ENCODE measurements at regions not wholly inside any gene's neighbourhood (a gene's known extent, or its start where the extent isn't known, plus 50 kb on each side); places are given as distances from the start of the nearest gene placed in this dataset.

GRCh38 chr2:66865161-66865560 is 430.2 kb downstream of the MEIS1 start:
- DNase-seq (no peak), ATAC-seq (no peak)
- intact Hi-C loops (cut with DNase I; ENCODE audit: low total_unique reads) (no loop called here), in situ Hi-C loops (cut with MboI; ENCODE audit: low sequenced_read_pairs in 4 of 4) (no loop called here)
- no peak overlapping the region for H3K4me3 ChIP-seq
- H3K27ac ChIP-seq = no peak overlapping the region
- H3K9me3 ChIP-seq = no peaks in the 10 kb centered on the region
- TF ChIP-seq, protein P1, sequence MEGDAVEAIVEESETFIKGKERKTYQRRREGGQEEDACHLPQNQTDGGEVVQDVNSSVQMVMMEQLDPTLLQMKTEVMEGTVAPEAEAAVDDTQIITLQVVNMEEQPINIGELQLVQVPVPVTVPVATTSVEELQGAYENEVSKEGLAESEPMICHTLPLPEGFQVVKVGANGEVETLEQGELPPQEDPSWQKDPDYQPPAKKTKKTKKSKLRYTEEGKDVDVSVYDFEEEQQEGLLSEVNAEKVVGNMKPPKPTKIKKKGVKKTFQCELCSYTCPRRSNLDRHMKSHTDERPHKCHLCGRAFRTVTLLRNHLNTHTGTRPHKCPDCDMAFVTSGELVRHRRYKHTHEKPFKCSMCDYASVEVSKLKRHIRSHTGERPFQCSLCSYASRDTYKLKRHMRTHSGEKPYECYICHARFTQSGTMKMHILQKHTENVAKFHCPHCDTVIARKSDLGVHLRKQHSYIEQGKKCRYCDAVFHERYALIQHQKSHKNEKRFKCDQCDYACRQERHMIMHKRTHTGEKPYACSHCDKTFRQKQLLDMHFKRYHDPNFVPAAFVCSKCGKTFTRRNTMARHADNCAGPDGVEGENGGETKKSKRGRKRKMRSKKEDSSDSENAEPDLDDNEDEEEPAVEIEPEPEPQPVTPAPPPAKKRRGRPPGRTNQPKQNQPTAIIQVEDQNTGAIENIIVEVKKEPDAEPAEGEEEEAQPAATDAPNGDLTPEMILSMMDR (IDR thresholded peaks at IDR 0.05 in 4 of 5, conservative IDR thresholded peaks at IDR 0.05 in 1 of 5) = no peak
- TF ChIP-seq POLR2A (IDR thresholded peaks at IDR 0.05) = no peak
- H3K27me3 ChIP-seq = no peaks in the 10 kb centered on the region
- no peaks in the 10 kb centered on the region for H3K4me1 ChIP-seq
- H3K36me3 ChIP-seq = no peaks in the 10 kb centered on the region

GRCh38 chr2:66866331-66867062 is 431.6 kb downstream of the MEIS1 start:
- Histone ChIP-seq H3K27me3 (no peaks in the 10 kb centered on the region), H3K4me1 (no peaks in the 10 kb centered on the region), H3K4me3 (no peak overlapping the region), H3K27ac (no peak overlapping the region), H3K36me3 (no peaks in the 10 kb centered on the region), H3K9me3 (no peaks in the 10 kb centered on the region)
- no peak for ATAC-seq
- DNase-seq = no peak
- TF ChIP-seq POLR2A (IDR thresholded peaks at IDR 0.05) = no peak
- TF ChIP-seq, protein P1 (IDR thresholded peaks at IDR 0.05 in 4 of 5, conservative IDR thresholded peaks at IDR 0.05 in 1 of 5) = no peak
- intact Hi-C loops (cut with DNase I; ENCODE audit: low total_unique reads) (no loop called here), in situ Hi-C loops (cut with MboI; ENCODE audit: low sequenced_read_pairs in 4 of 4) (no loop called here)

- ATAC-seq (no peak), DNase-seq (no peak)
- Histone ChIP-seq H3K27me3 (no peaks in the 10 kb centered on the region), H3K4me1 (no peaks in the 10 kb centered on the region), H3K36me3 (no peaks in the 10 kb centered on the region), H3K9me3 (no peaks in the 10 kb centered on the region), H3K4me3 (no peak overlapping the region), H3K27ac (no peak overlapping the region)
- in situ Hi-C loops (cut with MboI; ENCODE audit: low sequenced_read_pairs in 4 of 4) = no loop called here
- intact Hi-C loops (cut with DNase I; ENCODE audit: low total_unique reads) = no loop called here
- TF ChIP-seq POLR2A (IDR thresholded peaks at IDR 0.05) = no peak
- TF ChIP-seq, protein P1 (IDR thresholded peaks at IDR 0.05 in 4 of 5, conservative IDR thresholded peaks at IDR 0.05 in 1 of 5) = no peak
Measured at GRCh38 chr2:66867063-66867441, 432.1 kb downstream of the MEIS1 start.

- ATAC-seq (no peak), DNase-seq (no peak)
- Histone ChIP-seq H3K4me1 (no peaks in the 10 kb centered on the region), H3K9me3 (no peaks in the 10 kb centered on the region), H3K27me3 (no peaks in the 10 kb centered on the region), H3K4me3 (no peak overlapping the region), H3K36me3 (no peaks in the 10 kb centered on the region), H3K27ac (no peak overlapping the region)
- in situ Hi-C loops (cut with MboI; ENCODE audit: low sequenced_read_pairs in 4 of 4) (no loop called here), intact Hi-C loops (cut with DNase I; ENCODE audit: low total_unique reads) (no loop called here)
- no peak for TF ChIP-seq POLR2A (IDR thresholded peaks at IDR 0.05)
- TF ChIP-seq, protein P1 (IDR thresholded peaks at IDR 0.05 in 4 of 5, conservative IDR thresholded peaks at IDR 0.05 in 1 of 5) = no peak
Measured at GRCh38 chr2:66869076-66869475, 434.2 kb downstream of the MEIS1 start.
